ENCODE measurements at regions not wholly inside any gene's neighbourhood (a gene's known extent, or its start where the extent isn't known, plus 50 kb on each side); places are given as distances from the start of the nearest gene placed in this dataset.

- Histone ChIP-seq H3K4me1 (no peaks in the 10 kb centered on the region), H3K27me3 (no peaks in the 10 kb centered on the region), H3K27ac (peak overlapping the region in 1 of 4 donors; percentile 39), H3K36me3 (no peaks in the 10 kb centered on the region), H3K9me3 (no peaks in the 10 kb centered on the region), H3K4me3 (no peak overlapping the region)
- 75 to 87% methylated on average over 3 to 5 of the region's 5 CpGs for WGBS, 2 donors (ENCODE audit: low coverage in 1 of 2)
- TF ChIP-seq CTCF (IDR thresholded peaks at IDR 0.05) (no peak), EP300 (IDR thresholded peaks at IDR 0.05) (no peak), POLR2AphosphoS5 (IDR thresholded peaks at IDR 0.05) (no peak), POLR2A (IDR thresholded peaks at IDR 0.05) (no peak)
- no peak for ATAC-seq
These were observed 50.0 kb upstream of the ABLIM1 start for GRCh38 chr10:114708084-114708483.

DNA sequence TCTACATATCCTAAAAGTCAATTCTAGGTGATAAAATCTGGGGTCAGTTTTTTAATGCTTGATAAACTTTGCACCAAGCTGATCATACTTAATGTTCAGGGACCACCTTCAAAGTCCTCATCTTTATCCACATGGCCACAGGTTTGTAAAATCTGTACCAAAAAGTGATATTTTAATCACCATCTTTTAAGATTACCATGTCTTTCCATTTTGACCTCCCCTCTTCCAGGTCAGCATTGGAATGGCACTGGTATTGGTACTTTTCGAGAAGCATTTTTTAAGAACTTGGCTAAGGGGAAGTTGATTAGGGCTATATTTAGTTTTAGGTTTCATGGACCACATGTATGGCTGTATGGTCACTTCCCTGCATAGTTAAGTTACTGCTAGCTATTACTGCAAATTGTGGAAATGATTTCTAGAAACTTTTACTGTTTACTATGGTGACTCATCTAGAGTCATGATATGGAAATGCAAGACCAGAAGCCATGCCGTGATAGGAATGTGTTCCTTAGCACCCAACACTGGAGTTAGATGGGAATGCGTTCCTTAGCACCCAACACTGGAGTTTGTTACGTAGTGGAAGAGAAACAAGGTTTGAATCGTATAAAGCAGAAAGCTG lies 50.8 kb upstream of the ABLIM1 start:
- ATAC-seq, result no peak
- H3K9me3 ChIP-seq, result no peaks in the 10 kb centered on the region
- no peak overlapping the region for H3K4me3 ChIP-seq
- no peaks in the 10 kb centered on the region for H3K27me3 ChIP-seq
- no peaks in the 10 kb centered on the region for H3K4me1 ChIP-seq
- H3K36me3 ChIP-seq, result no peaks in the 10 kb centered on the region
- TF ChIP-seq EP300 (IDR thresholded peaks at IDR 0.05), result no peak
- no peak for TF ChIP-seq POLR2AphosphoS5 (IDR thresholded peaks at IDR 0.05)
- 74 to 89% methylated on average over 5 of the region's 5 CpGs for WGBS, 2 donors (ENCODE audit: low coverage in 1 of 2)
- H3K27ac ChIP-seq, result no peak overlapping the region

DNA sequence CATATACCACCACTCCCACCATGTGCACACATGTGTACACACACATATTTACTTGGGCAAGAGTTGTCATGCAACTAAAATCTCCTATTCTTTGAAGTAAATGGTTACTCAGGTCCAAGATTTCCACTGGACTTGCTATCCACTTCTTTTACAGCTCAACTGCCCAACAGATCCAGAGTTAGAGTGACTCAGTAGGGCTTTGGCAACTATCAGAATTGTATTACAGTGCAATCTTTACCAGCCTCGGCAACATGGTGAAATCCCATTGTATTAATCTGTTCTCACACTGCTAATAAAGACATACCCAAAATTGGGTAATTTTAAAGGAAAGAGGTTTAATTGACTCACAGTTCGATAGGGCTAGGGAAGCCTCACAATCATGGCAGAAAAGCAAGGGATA lies 51.9 kb upstream of the ABLIM1 start:
- Histone ChIP-seq H3K27me3 (no peaks in the 10 kb centered on the region), H3K36me3 (no peaks in the 10 kb centered on the region), H3K4me1 (peaks cover 0 to 9% (median 8%) of the 10 kb centered on the region in 3 donors), H3K27ac (no peak overlapping the region), H3K4me3 (no peak overlapping the region), H3K9me3 (no peaks in the 10 kb centered on the region)
- WGBS, 2 donors (ENCODE audit: low coverage in 1 of 2), result 80 to 86% methylated on average over 2 of the region's 2 CpGs
- no peak for ATAC-seq
- no peak for TF ChIP-seq CTCF (IDR thresholded peaks at IDR 0.05)
- no peak for TF ChIP-seq POLR2AphosphoS5 (IDR thresholded peaks at IDR 0.05)
- no peak for TF ChIP-seq EP300 (IDR thresholded peaks at IDR 0.05)
- no peak for TF ChIP-seq POLR2A (IDR thresholded peaks at IDR 0.05)

DNA sequence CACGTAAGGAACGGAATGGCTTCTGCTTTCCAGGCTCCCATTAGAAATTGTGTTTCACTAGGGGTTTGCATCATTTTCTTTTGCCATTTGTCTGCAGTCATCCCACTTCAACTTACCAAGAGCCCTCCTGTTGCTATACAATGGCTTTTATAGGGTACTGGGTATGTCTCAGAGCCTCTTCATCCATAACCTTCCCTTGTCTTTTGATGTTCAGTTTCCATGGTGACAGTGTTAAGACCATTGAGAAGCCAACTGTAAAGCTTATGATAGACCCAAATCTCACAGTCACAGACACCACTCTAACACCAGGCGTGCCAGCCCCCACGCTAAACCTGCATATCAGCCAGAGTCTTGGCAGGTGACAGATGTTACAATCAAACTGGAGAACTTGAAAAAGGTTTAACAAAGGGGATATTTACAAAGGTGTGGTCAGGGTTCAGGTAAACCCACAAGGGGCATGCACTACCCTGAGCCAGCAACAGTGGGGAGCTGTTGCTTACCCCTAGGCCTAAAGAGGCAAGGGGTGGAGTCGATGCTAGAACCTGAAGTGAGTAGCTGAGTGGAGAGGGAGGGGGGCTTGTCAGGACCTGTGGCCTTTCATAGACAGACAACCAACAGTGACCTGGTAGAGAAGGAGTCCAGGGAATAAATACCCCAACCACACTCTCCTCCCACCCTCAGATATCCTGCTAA lies 53.2 kb upstream of the ABLIM1 start:
- H3K27me3 ChIP-seq, result no peaks in the 10 kb centered on the region
- WGBS, 2 donors (ENCODE audit: low coverage in 1 of 2), result 98 to 100% methylated on average over 2 to 3 of the region's 5 CpGs
- no peak overlapping the region for H3K4me3 ChIP-seq
- H3K4me1 ChIP-seq, result peaks cover 0 to 20% (median 13%) of the 10 kb centered on the region in 3 donors
- ATAC-seq, result no peak
- no peaks in the 10 kb centered on the region for H3K9me3 ChIP-seq
- no peak overlapping the region for H3K27ac ChIP-seq
- no peak for TF ChIP-seq POLR2AphosphoS5 (IDR thresholded peaks at IDR 0.05)
- TF ChIP-seq EP300 (IDR thresholded peaks at IDR 0.05), result no peak
- TF ChIP-seq CTCF (IDR thresholded peaks at IDR 0.05), result no peak
- no peak for TF ChIP-seq POLR2A (IDR thresholded peaks at IDR 0.05)
- H3K36me3 ChIP-seq, result no peaks in the 10 kb centered on the region

DNA sequence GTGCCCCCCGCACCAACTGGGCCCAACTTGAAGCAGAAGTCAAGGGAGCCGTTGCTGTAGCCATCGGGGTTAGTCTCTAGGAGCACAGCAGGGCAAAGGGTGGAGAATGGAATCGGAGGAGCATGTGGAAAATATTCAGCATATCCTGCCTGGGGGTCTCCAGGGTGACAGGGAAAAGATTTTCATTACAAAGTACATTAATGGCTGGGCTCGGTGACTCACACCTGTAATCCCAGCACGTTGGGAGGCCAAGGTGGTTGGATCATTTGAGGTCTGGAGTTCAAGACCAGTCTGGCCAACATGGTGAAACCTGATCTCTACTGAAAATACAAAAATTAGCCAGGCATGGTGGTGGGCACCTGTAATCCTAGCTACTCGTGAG lies 53.8 kb upstream of the ABLIM1 start:
- no peaks in the 10 kb centered on the region for H3K27me3 ChIP-seq
- 77 to 91% methylated on average over 4 of the region's 7 CpGs for WGBS, 2 donors (ENCODE audit: low coverage in 1 of 2)

More for the DNA sequence above, 53.8 kb upstream of the ABLIM1 start:
- Histone ChIP-seq H3K36me3 (no peaks in the 10 kb centered on the region), H3K4me1 (peaks cover 0 to 20% (median 13%) of the 10 kb centered on the region in 3 donors), H3K9me3 (no peaks in the 10 kb centered on the region), H3K4me3 (no peak overlapping the region), H3K27ac (no peak overlapping the region)
- ATAC-seq, result no peak
- TF ChIP-seq POLR2A (IDR thresholded peaks at IDR 0.05) (no peak), EP300 (IDR thresholded peaks at IDR 0.05) (no peak), POLR2AphosphoS5 (IDR thresholded peaks at IDR 0.05) (no peak), CTCF (IDR thresholded peaks at IDR 0.05) (no peak)

Measured in gastroesophageal sphincter (tissue), 4 donors.